DOHH2 (cell line): ENCODE measurements at regions not wholly inside any gene's neighbourhood (a gene's known extent, or its start where the extent isn't known, plus 50 kb on each side); places are given as distances from the start of the nearest gene placed in this dataset.

ENCODE experiments used
- EZH2phosphoT487 ChIP-seq: fragments of 200-600 bp; sonication (generic); IDR thresholded peaks from 2 replicates; pipeline ENCODE4 v1.6.1; 2017; ENCODE audit warnings: borderline replicate concordance, mild to moderate bottlenecking, antibody characterized with exemption, low read length, moderate library complexity, mixed read lengths
- TF ChIP-seq, protein P1 (sequence below): fragments of 200-600 bp; sonication (generic); IDR thresholded peaks from one replicate; pipeline ENCODE4 v1.5.1; 2014; ENCODE audit warnings: antibody characterized with exemption, mild to moderate bottlenecking, low read depth, low read length; ENCODE audit not compliant: poor library complexity, severe bottlenecking

DNA sequence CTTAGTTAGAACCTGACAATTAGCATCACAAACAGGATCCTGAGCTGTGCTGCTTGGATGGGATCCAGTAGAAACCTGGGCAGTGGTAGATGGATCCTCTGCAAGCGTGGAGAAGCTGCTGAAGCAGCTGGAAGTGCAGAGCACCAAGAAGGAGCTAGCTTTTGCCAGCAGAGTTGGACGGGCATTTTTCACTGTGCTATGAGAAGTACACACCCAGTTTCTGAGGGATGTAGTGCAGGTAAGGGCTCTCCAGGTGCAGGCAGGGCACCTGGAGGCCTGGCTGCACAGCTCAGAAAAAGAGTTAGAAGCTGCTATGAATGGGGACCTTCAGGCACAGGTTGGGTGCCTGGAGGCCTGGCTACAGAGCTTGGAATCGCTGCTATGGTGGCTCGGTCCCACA is 623.9 kb upstream of the NUDT12 start:
- TF ChIP-seq, protein P1, sequence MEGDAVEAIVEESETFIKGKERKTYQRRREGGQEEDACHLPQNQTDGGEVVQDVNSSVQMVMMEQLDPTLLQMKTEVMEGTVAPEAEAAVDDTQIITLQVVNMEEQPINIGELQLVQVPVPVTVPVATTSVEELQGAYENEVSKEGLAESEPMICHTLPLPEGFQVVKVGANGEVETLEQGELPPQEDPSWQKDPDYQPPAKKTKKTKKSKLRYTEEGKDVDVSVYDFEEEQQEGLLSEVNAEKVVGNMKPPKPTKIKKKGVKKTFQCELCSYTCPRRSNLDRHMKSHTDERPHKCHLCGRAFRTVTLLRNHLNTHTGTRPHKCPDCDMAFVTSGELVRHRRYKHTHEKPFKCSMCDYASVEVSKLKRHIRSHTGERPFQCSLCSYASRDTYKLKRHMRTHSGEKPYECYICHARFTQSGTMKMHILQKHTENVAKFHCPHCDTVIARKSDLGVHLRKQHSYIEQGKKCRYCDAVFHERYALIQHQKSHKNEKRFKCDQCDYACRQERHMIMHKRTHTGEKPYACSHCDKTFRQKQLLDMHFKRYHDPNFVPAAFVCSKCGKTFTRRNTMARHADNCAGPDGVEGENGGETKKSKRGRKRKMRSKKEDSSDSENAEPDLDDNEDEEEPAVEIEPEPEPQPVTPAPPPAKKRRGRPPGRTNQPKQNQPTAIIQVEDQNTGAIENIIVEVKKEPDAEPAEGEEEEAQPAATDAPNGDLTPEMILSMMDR, result no peak
- TF ChIP-seq EZH2phosphoT487, result no peak
